ENCODE measurements at regions not wholly inside any gene's neighbourhood (a gene's known extent, or its start where the extent isn't known, plus 50 kb on each side); places are given as distances from the start of the nearest gene placed in this dataset.

DNA sequence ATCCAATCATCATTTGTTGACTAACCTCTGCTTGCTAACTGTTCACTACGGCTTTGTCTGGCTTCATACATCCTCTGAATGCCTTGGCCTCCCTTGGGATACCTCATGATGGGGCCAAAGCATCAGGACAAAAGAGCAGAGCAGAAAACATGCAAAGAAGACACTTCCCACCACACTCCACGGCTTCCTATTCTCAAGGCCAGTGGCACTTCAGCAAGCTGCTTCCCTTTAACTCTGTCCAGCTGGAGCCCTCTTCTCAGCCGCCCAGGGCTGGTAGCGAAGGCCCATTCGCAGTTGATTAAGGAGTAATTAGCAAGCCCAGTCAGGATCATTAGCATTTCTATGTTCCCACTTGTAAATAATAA is 224.3 kb upstream of the FGGY start:
- Histone ChIP-seq H3K4me3 (ENCODE audit: low read length) (no peak overlapping the region), H3K9ac (ENCODE audit: low read length) (no peak overlapping the region), H3K79me2 (replicated peaks; ENCODE audit: insufficient read depth, low read length) (no peaks in the 10 kb centered on the region), H3K27ac (ENCODE audit: low read length) (no peak overlapping the region), H2AFZ (ENCODE audit: low read depth, low read length) (no peak overlapping the region), H3K9me3 (ENCODE audit: low read length) (no peaks in the 10 kb centered on the region), H3K9me2 (ENCODE audit: insufficient read depth, low read length) (no peaks in the 10 kb centered on the region), H4K20me1 (ENCODE audit: insufficient read depth) (no peaks in the 10 kb centered on the region), H3K27me3 (ENCODE audit: insufficient read depth, low read depth, low read length) (no peaks in the 10 kb centered on the region), H3F3A (ENCODE audit: insufficient read depth, low read length, poor library complexity, severe bottlenecking) (no peaks in the 10 kb centered on the region), H3K36me3 (ENCODE audit: insufficient read depth, low read length) (no peaks in the 10 kb centered on the region), H3K4me2 (ENCODE audit: low read length) (no peak overlapping the region)
- TF ChIP-seq CTCF (IDR thresholded peaks at IDR 0.05; ENCODE audit: poor library complexity, severe bottlenecking) = no peak

GRCh38 chr1:59074598-59074997 is 222.3 kb upstream of the FGGY start:
- no peaks in the 10 kb centered on the region for H3K79me2 ChIP-seq (replicated peaks; ENCODE audit: insufficient read depth, low read length)
- no peak overlapping the region for H2AFZ ChIP-seq (ENCODE audit: low read depth, low read length)
- H3K27ac ChIP-seq (ENCODE audit: low read length) = no peak overlapping the region
- no peaks in the 10 kb centered on the region for H3K9me2 ChIP-seq (ENCODE audit: insufficient read depth, low read length)
- no peaks in the 10 kb centered on the region for H3K36me3 ChIP-seq (ENCODE audit: insufficient read depth, low read length)
- no peaks in the 10 kb centered on the region for H3K9me3 ChIP-seq (ENCODE audit: low read length)
- H3K4me3 ChIP-seq (ENCODE audit: low read length) = no peak overlapping the region
- no peak overlapping the region for H3K4me2 ChIP-seq (ENCODE audit: low read length)
- no peaks in the 10 kb centered on the region for H4K20me1 ChIP-seq (ENCODE audit: insufficient read depth)
- no peak overlapping the region for H3K9ac ChIP-seq (ENCODE audit: low read length)
- H3K27me3 ChIP-seq (ENCODE audit: insufficient read depth, low read depth, low read length) = no peaks in the 10 kb centered on the region
- TF ChIP-seq CTCF (IDR thresholded peaks at IDR 0.05; ENCODE audit: poor library complexity, severe bottlenecking) = no peak
- no peak for TF ChIP-seq EP300 (conservative IDR thresholded peaks at IDR 0.05; ENCODE audit: poor library complexity, severe bottlenecking)
- no peaks in the 10 kb centered on the region for H3F3A ChIP-seq (ENCODE audit: insufficient read depth, low read length, poor library complexity, severe bottlenecking)

- H3K9me3 ChIP-seq (ENCODE audit: low read length) = no peaks in the 10 kb centered on the region
- TF ChIP-seq EP300 (conservative IDR thresholded peaks at IDR 0.05; ENCODE audit: poor library complexity, severe bottlenecking) (no peak), MXI1 (conservative IDR thresholded peaks at IDR 0.05; ENCODE audit: poor library complexity, severe bottlenecking) (no peak), CTCF (IDR thresholded peaks at IDR 0.05; ENCODE audit: poor library complexity, severe bottlenecking) (no peak), TAF1 (IDR thresholded peaks at IDR 0.05; ENCODE audit: low read depth) (no peak), POLR2AphosphoS5 (IDR thresholded peaks at IDR 0.05) (no peak), EZH2 (IDR thresholded peaks at IDR 0.05; ENCODE audit: borderline replicate concordance, insufficient read depth, low read length, poor library complexity, severe bottlenecking) (no peak), RAD21 (conservative IDR thresholded peaks at IDR 0.05) (no peak), SMC3 (conservative IDR thresholded peaks at IDR 0.05; ENCODE audit: poor library complexity) (no peak)
- TF ChIP-seq, protein P1, sequence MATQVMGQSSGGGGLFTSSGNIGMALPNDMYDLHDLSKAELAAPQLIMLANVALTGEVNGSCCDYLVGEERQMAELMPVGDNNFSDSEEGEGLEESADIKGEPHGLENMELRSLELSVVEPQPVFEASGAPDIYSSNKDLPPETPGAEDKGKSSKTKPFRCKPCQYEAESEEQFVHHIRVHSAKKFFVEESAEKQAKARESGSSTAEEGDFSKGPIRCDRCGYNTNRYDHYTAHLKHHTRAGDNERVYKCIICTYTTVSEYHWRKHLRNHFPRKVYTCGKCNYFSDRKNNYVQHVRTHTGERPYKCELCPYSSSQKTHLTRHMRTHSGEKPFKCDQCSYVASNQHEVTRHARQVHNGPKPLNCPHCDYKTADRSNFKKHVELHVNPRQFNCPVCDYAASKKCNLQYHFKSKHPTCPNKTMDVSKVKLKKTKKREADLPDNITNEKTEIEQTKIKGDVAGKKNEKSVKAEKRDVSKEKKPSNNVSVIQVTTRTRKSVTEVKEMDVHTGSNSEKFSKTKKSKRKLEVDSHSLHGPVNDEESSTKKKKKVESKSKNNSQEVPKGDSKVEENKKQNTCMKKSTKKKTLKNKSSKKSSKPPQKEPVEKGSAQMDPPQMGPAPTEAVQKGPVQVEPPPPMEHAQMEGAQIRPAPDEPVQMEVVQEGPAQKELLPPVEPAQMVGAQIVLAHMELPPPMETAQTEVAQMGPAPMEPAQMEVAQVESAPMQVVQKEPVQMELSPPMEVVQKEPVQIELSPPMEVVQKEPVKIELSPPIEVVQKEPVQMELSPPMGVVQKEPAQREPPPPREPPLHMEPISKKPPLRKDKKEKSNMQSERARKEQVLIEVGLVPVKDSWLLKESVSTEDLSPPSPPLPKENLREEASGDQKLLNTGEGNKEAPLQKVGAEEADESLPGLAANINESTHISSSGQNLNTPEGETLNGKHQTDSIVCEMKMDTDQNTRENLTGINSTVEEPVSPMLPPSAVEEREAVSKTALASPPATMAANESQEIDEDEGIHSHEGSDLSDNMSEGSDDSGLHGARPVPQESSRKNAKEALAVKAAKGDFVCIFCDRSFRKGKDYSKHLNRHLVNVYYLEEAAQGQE (IDR thresholded peaks at IDR 0.05; ENCODE audit: borderline replicate concordance) = no peak
- no peak overlapping the region for H3K27ac ChIP-seq (ENCODE audit: low read length)
- H3K27me3 ChIP-seq (ENCODE audit: insufficient read depth, low read depth, low read length) = no peaks in the 10 kb centered on the region
- H2AFZ ChIP-seq (ENCODE audit: low read depth, low read length) = no peak overlapping the region
- H3K4me2 ChIP-seq (ENCODE audit: low read length) = no peak overlapping the region
- H3K4me3 ChIP-seq (ENCODE audit: low read length) = no peak overlapping the region
- no peaks in the 10 kb centered on the region for H3K79me2 ChIP-seq (replicated peaks; ENCODE audit: insufficient read depth, low read length)
- no peak overlapping the region for H3K9ac ChIP-seq (ENCODE audit: low read length)
- no peaks in the 10 kb centered on the region for H3F3A ChIP-seq (ENCODE audit: insufficient read depth, low read length, poor library complexity, severe bottlenecking)
- no peaks in the 10 kb centered on the region for H3K36me3 ChIP-seq (ENCODE audit: insufficient read depth, low read length)
- H4K20me1 ChIP-seq (ENCODE audit: insufficient read depth) = no peaks in the 10 kb centered on the region
- no peaks in the 10 kb centered on the region for H3K9me2 ChIP-seq (ENCODE audit: insufficient read depth, low read length)
Observed at GRCh38 chr1:59075021-59075420, 221.9 kb upstream of the FGGY start.
